Ectodermal cell (in vitro differentiated cells): ENCODE measurements at regions not wholly inside any gene's neighbourhood (a gene's known extent, or its start where the extent isn't known, plus 50 kb on each side); places are given as distances from the start of the nearest gene placed in this dataset.

Experiments used
- H3K27ac ChIP-seq: 2 replicates; pipeline ENCODE4 v1.7.0; 2013; ENCODE audit warnings: mild to moderate bottlenecking, low read depth, low read length; ENCODE audit not compliant: insufficient read depth, poor library complexity, severe bottlenecking
- H3K27me3 ChIP-seq: 2 replicates; pipeline ENCODE4 v1.7.0; 2013; ENCODE audit warnings: mild to moderate bottlenecking, low read length; ENCODE audit not compliant: insufficient read depth, control insufficient read depth, poor library complexity, severe bottlenecking
- H3K36me3 ChIP-seq: one replicate; pipeline ENCODE4 v1.7.0; 2013; ENCODE audit warnings: low read length; ENCODE audit not compliant: control insufficient read depth, insufficient read depth
- H3K4me1 ChIP-seq: one replicate; pipeline ENCODE4 v1.7.0; 2013; ENCODE audit warnings: low read length; ENCODE audit not compliant: control insufficient read depth, insufficient read depth
- H3K4me3 ChIP-seq: 2 replicates; pipeline ENCODE4 v1.7.0; 2013; ENCODE audit warnings: low read depth, low read length, control low read depth; ENCODE audit not compliant: insufficient read depth
- H3K9me3 ChIP-seq: 2 replicates; pipeline ENCODE4 v1.7.0; 2013; ENCODE audit warnings: mild to moderate bottlenecking, low read length, moderate library complexity; ENCODE audit not compliant: control insufficient read depth
- WGBS, 2 experiments: methylation state at CpG; one replicate each; pipeline ENCODE4 v1.1.7; 2013; ENCODE audit warnings: missing lambda C conversion rate in 2 of 2; 5-methylcytosine and 5-hydroxymethylcytosine counted together

GRCh38 chr2:12061286-12062052 is 315.0 kb downstream of the LPIN1 start:
- H3K27ac ChIP-seq, result no peak overlapping the region
- H3K27me3 ChIP-seq, result no peaks in the 10 kb centered on the region
- H3K4me1 ChIP-seq, result peaks cover 6% of the 10 kb centered on the region
- no peaks in the 10 kb centered on the region for H3K9me3 ChIP-seq
- WGBS, 2 experiments, result 86 to 92% methylated on average over 3 of the region's 3 CpGs
- no peaks in the 10 kb centered on the region for H3K36me3 ChIP-seq
- no peak overlapping the region for H3K4me3 ChIP-seq

GRCh38 chr2:12062053-12062395 is 315.6 kb downstream of the LPIN1 start:
- 84% methylated on average over 2 of the region's 2 CpGs; no CpG with 5 or more reads in 1 of the 2 experiments for WGBS, 2 experiments
- Histone ChIP-seq H3K4me3 (no peak overlapping the region), H3K4me1 (peaks cover 6% of the 10 kb centered on the region), H3K9me3 (no peaks in the 10 kb centered on the region), H3K36me3 (no peaks in the 10 kb centered on the region), H3K27ac (no peak overlapping the region), H3K27me3 (no peaks in the 10 kb centered on the region)

DNA sequence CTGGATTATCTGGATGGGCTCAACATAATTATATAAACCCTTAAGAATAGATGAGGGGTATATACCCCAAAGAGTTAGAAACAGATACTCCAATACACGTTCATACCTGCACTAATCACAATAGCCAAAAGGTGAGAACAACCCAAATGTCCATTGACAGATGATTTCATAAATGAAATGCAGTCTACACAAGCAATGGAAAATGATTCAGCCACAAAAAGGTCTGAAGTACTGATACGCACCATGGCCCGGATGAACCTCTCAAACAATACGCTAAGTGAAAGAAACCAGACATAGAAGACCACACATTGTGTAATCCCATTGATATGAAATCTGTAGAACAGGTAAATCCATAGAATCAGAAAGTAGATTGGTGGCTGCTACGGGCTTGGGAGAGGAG is 316.8 kb downstream of the LPIN1 start:
- Histone ChIP-seq H3K27ac (no peak overlapping the region), H3K4me1 (no peaks in the 10 kb centered on the region), H3K36me3 (no peaks in the 10 kb centered on the region), H3K4me3 (no peak overlapping the region), H3K9me3 (no peaks in the 10 kb centered on the region), H3K27me3 (no peaks in the 10 kb centered on the region)
- WGBS, 2 experiments, result 95 to 96% methylated on average over 5 of the region's 5 CpGs

- WGBS, 2 experiments, result 84 to 90% methylated on average over 5 of the region's 5 CpGs
- Histone ChIP-seq H3K4me1 (no peaks in the 10 kb centered on the region), H3K27me3 (no peaks in the 10 kb centered on the region)
Observed at GRCh38 chr2:12064153-12064552, 317.7 kb downstream of the LPIN1 start.

DNA sequence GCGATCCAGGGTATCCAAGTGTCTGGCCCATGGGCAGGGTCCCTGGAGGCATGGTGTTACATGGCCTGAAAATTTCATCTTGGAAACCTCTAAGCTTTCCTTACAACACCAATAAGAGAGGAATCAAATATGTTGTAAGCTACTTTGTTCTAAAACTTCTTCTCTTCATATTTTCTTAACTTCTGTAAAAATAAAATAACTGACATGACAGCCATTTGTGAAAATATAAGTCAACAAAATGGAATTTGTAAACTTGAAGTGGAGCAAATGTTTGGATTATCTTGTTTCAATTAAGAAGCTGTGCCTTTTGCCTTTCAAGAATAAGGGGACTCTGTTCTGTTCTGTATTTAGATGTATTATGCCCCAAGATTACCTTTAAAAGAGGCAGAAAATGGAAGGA is 319.7 kb downstream of the LPIN1 start:
- no peaks in the 10 kb centered on the region for H3K9me3 ChIP-seq
- no peaks in the 10 kb centered on the region for H3K4me1 ChIP-seq
- WGBS, 2 experiments, result 88 to 100% methylated on average over 1 of the region's 1 CpG
- no peak overlapping the region for H3K27ac ChIP-seq
- H3K36me3 ChIP-seq, result no peaks in the 10 kb centered on the region
- H3K4me3 ChIP-seq, result no peak overlapping the region
- H3K27me3 ChIP-seq, result no peaks in the 10 kb centered on the region

More at GRCh38 chr2:12064153-12064552, 317.7 kb downstream of the LPIN1 start:
- Histone ChIP-seq H3K4me3 (no peak overlapping the region), H3K9me3 (no peaks in the 10 kb centered on the region), H3K36me3 (no peaks in the 10 kb centered on the region), H3K27ac (no peak overlapping the region)

- no peaks in the 10 kb centered on the region for H3K27me3 ChIP-seq
- no peak overlapping the region for H3K27ac ChIP-seq
- no peaks in the 10 kb centered on the region for H3K4me1 ChIP-seq
- WGBS, 2 experiments, result 86 to 92% methylated on average over 1 of the region's 1 CpG
- no peaks in the 10 kb centered on the region for H3K9me3 ChIP-seq
- H3K36me3 ChIP-seq, result no peaks in the 10 kb centered on the region
- H3K4me3 ChIP-seq, result no peak overlapping the region
Observed at GRCh38 chr2:12066986-12067385, 320.6 kb downstream of the LPIN1 start.

GRCh38 chr2:12068796-12069538 is 322.5 kb downstream of the LPIN1 start:
- H3K27ac ChIP-seq, result no peak overlapping the region
- 90 to 95% methylated on average over 4 to 6 of the region's 6 CpGs for whole genome bisulfite sequencing, 2 experiments
- H3K9me3 ChIP-seq, result no peaks in the 10 kb centered on the region
- H3K27me3 ChIP-seq, result no peaks in the 10 kb centered on the region
- no peaks in the 10 kb centered on the region for H3K36me3 ChIP-seq
- no peak overlapping the region for H3K4me3 ChIP-seq
- H3K4me1 ChIP-seq, result no peaks in the 10 kb centered on the region

DNA sequence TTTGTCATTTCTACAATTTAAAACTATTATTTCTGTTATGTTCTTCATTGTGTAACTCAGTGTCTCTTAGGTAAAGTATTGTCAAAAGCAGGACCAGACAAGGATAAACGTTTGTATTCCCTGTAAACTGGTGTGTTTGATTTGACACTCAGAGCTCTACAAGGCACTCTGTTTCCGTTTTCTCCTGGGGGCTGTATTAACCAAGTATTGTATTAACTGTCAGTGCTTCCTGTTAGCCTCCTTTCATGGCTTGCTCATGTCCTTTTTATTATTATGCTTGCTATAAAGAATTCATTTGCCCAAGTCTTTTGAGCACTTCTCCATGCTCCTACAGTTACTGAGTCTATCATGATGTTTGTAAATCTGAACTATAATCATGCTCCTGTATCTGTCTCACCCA is 323.7 kb downstream of the LPIN1 start:
- Histone ChIP-seq H3K4me1 (no peaks in the 10 kb centered on the region), H3K9me3 (no peaks in the 10 kb centered on the region), H3K4me3 (no peak overlapping the region), H3K27ac (no peak overlapping the region), H3K36me3 (no peaks in the 10 kb centered on the region), H3K27me3 (no peaks in the 10 kb centered on the region)
- 60 to 83% methylated on average over 2 of the region's 2 CpGs for WGBS, 2 experiments

GRCh38 chr2:12070581-12070980 is 324.1 kb downstream of the LPIN1 start:
- Histone ChIP-seq H3K9me3 (no peaks in the 10 kb centered on the region), H3K27ac (no peak overlapping the region), H3K36me3 (no peaks in the 10 kb centered on the region), H3K27me3 (no peaks in the 10 kb centered on the region), H3K4me3 (no peak overlapping the region), H3K4me1 (no peaks in the 10 kb centered on the region)
- WGBS, 2 experiments, result 94 to 97% methylated on average over 4 of the region's 4 CpGs

- no peaks in the 10 kb centered on the region for H3K27me3 ChIP-seq
- no peak overlapping the region for H3K4me3 ChIP-seq
Observed at GRCh38 chr2:12071318-12071717, 324.9 kb downstream of the LPIN1 start.

More at GRCh38 chr2:12071318-12071717, 324.9 kb downstream of the LPIN1 start:
- no peaks in the 10 kb centered on the region for H3K9me3 ChIP-seq
- no peaks in the 10 kb centered on the region for H3K36me3 ChIP-seq
- H3K4me1 ChIP-seq, result no peaks in the 10 kb centered on the region
- no peak overlapping the region for H3K27ac ChIP-seq
